ENCODE measurements at regions not wholly inside any gene's neighbourhood (a gene's known extent, or its start where the extent isn't known, plus 50 kb on each side); places are given as distances from the start of the nearest gene placed in this dataset.

DNA sequence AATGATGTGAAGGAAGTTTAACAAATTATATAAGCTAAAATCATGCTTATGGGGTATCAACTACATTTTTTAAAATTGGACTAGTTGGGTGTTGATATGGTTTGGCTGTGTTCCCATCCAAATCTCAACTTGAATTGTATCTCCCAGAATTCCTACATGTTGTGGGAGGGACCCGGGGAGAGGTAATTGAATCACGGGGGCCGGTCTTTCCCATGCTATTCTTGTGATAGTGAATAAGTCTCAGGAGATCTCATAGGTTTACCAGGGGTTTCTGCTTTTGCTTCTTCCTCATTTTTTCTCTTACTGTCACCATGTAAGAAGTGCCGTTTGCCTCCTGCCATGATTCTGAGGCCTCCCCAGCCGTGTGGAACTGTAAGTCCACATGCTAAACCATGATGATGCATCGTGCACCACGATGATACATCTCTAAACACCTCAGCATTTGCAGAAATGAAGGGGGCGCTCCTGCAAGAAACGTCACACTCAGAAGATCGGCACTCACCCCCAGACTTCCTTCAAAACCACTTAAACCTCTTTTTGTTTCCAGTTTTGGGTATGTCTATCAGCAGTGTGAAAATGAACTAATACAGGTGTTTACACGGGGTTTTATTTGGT lies 340.0 kb downstream of the SHANK2 start:
- TF ChIP-seq NFIC (IDR thresholded peaks at IDR 0.05) = no peak
- TF ChIP-seq, protein P1, sequence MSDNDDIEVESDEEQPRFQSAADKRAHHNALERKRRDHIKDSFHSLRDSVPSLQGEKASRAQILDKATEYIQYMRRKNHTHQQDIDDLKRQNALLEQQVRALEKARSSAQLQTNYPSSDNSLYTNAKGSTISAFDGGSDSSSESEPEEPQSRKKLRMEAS (IDR thresholded peaks at IDR 0.05) = no peak
- no peak for TF ChIP-seq EP300 (IDR thresholded peaks at IDR 0.05; ENCODE audit: borderline replicate concordance)
- TF ChIP-seq EGR1 (IDR thresholded peaks at IDR 0.05) = no peak
- no peak for TF ChIP-seq CEBPB (IDR thresholded peaks at IDR 0.05)
- TF ChIP-seq ZBTB7A (IDR thresholded peaks at IDR 0.05; ENCODE audit: low read depth) = no peak
- no peak for TF ChIP-seq TAF1 (IDR thresholded peaks at IDR 0.05; ENCODE audit: low read depth)
- TF ChIP-seq RAD21 (IDR thresholded peaks at IDR 0.05; ENCODE audit: low read depth) = no peak
- no peak for TF ChIP-seq CREB1 (IDR thresholded peaks at IDR 0.05; ENCODE audit: low read depth)
